Upper lobe of left lung (tissue), 4 donors: ENCODE measurements at regions not wholly inside any gene's neighbourhood (a gene's known extent, or its start where the extent isn't known, plus 50 kb on each side); places are given as distances from the start of the nearest gene placed in this dataset.

ENCODE experiments used
- EP300 ChIP-seq, 4 donors: sonication (generic); formaldehyde crosslinking; IDR thresholded peaks; one replicate each; pipeline ENCODE4 v1.5.1; 2017; ENCODE audit warnings: antibody characterized with exemption in 4 of 4, control low read depth in 2 of 4
- POLR2AphosphoS5 ChIP-seq, 2 donors: sonication (generic); formaldehyde crosslinking; IDR thresholded peaks; one replicate each; pipeline ENCODE4 v1.5.1; 2017; ENCODE audit warnings: antibody characterized with exemption in 2 of 2
- TF ChIP-seq, protein P1 (sequence below), 6 experiments: fragments of 450-650 bp in 4 of 6; fragments of 200-600 bp in 2 of 6; sonication (generic) in 2 of 6; IDR thresholded peaks; one replicate each; pipeline ENCODE4 v1.5.1; 2016 to 2019; ENCODE audit warnings: antibody characterized with exemption in 6 of 6

DNA sequence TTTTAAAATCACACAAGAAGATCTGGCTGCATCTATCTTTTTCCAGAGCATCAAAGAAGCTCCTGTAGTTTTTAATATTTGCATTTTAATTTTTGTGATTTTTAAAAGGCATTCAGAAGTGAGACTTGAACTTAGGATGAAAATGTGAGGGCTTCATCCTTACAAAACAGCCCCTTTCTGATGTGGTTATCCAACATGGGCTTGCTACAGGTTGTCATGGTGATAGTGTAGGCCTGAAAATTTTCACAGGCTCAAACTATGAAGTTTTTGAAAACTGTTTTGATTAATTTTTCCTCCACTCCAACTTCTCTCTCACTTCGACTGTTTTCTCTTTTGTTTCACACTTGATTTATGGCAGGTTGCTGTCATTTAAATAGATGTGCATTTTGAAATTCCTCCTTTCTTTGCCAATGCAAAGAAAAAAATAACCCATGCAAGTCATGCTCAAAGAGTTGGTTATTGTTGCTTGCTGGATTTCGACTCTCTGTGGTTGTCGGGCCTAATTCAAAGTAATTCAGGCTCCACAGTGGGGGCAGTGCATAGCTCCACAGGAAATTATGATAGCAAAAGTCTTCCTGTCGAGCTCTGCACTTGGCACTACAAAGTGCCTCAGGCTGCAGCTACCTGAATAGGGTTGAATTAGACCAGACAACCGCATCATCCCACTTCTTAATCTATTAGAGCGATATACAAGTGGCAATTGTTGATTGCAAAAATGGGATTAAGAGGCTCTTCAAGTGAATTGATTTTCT, 201.0 kb upstream of the GPR101 start:
- TF ChIP-seq, protein P1, sequence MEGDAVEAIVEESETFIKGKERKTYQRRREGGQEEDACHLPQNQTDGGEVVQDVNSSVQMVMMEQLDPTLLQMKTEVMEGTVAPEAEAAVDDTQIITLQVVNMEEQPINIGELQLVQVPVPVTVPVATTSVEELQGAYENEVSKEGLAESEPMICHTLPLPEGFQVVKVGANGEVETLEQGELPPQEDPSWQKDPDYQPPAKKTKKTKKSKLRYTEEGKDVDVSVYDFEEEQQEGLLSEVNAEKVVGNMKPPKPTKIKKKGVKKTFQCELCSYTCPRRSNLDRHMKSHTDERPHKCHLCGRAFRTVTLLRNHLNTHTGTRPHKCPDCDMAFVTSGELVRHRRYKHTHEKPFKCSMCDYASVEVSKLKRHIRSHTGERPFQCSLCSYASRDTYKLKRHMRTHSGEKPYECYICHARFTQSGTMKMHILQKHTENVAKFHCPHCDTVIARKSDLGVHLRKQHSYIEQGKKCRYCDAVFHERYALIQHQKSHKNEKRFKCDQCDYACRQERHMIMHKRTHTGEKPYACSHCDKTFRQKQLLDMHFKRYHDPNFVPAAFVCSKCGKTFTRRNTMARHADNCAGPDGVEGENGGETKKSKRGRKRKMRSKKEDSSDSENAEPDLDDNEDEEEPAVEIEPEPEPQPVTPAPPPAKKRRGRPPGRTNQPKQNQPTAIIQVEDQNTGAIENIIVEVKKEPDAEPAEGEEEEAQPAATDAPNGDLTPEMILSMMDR (IDR thresholded peaks at IDR 0.05), result no peak
- no peak for TF ChIP-seq POLR2AphosphoS5 (IDR thresholded peaks at IDR 0.05)
- no peak for TF ChIP-seq EP300 (IDR thresholded peaks at IDR 0.05)
